GM23338 (cell line): ENCODE measurements at regions not wholly inside any gene's neighbourhood (a gene's known extent, or its start where the extent isn't known, plus 50 kb on each side); places are given as distances from the start of the nearest gene placed in this dataset.

Source experiments
- ATAC-seq: fragments of 200-7000 bp; cut with Tn5 transposase; 3 replicates; pipeline ENCODE4 v1.9.1; 2020
- DNase-seq: peaks from one replicate; pipeline ENCODE4 v3.0.0-alpha.2; 2015; ENCODE audit warnings: low spot score
- H2AFZ ChIP-seq: fragments of 200-600 bp; sonication (generic); 2 replicates; pipeline ENCODE4 v1.8.0; 2016; ENCODE audit warnings: antibody characterized with exemption, mild to moderate bottlenecking, moderate library complexity
- H3F3A ChIP-seq: fragments of 200-600 bp; sonication (generic); replicated peaks from 2 replicates; pipeline ENCODE4 v1.8.0; 2017; ENCODE audit warnings: antibody characterized with exemption, mixed run types, low read depth
- H3K27ac ChIP-seq: fragments of 200-600 bp; sonication (generic); 2 replicates; pipeline ENCODE4 v1.6.1; 2016; ENCODE audit warnings: low read depth
- H3K27me3 ChIP-seq: fragments of 200-600 bp; sonication (generic); 2 replicates; pipeline ENCODE4 v1.8.0; 2016; ENCODE audit warnings: mild to moderate bottlenecking, mixed run types, moderate library complexity; ENCODE audit not compliant: insufficient read depth
- H3K36me3 ChIP-seq: fragments of 200-600 bp; sonication (generic); 2 replicates; pipeline ENCODE4 v1.8.0; 2016; ENCODE audit warnings: mild to moderate bottlenecking; ENCODE audit not compliant: insufficient read depth
- H3K4me1 ChIP-seq: fragments of 200-600 bp; sonication (generic); 2 replicates; pipeline ENCODE4 v1.8.0; 2016; ENCODE audit warnings: mild to moderate bottlenecking, moderate library complexity; ENCODE audit not compliant: insufficient read depth
- H3K4me2 ChIP-seq: fragments of 200-600 bp; sonication (generic); 2 replicates; pipeline ENCODE4 v1.7.1; 2017; ENCODE audit warnings: mixed run types
- H3K4me3 ChIP-seq: fragments of 200-600 bp; sonication (generic); 2 replicates; pipeline ENCODE4 v1.6.1; 2016; ENCODE audit warnings: mixed run types
- H3K79me2 ChIP-seq: fragments of 200-600 bp; sonication (generic); replicated peaks from 2 replicates; pipeline ENCODE4 v1.8.0; 2017; ENCODE audit warnings: mild to moderate bottlenecking; ENCODE audit not compliant: insufficient read depth
- H3K9me2 ChIP-seq: fragments of 200-600 bp; sonication (generic); 2 replicates; pipeline ENCODE4 v1.8.0; 2017; ENCODE audit not compliant: insufficient read depth
- H4K20me1 ChIP-seq: fragments of 200-600 bp; sonication (generic); replicated peaks from 2 replicates; pipeline ENCODE4 v1.8.0; 2017; ENCODE audit warnings: mild to moderate bottlenecking; ENCODE audit not compliant: insufficient read depth
- H3K27ac Mint-ChIP-seq: 2 replicates; pipeline ENCODE4 v1.8.0; 2020; ENCODE audit warnings: inconsistent platforms, mild to moderate bottlenecking, moderate library complexity, mixed read lengths
- H3K27me3 Mint-ChIP-seq: 3 replicates; pipeline ENCODE4 v1.8.0; 2022; ENCODE audit warnings: low read depth, mild to moderate bottlenecking, moderate library complexity, mixed read lengths, inconsistent platforms; ENCODE audit not compliant: insufficient read depth, poor library complexity
- H3K36me3 Mint-ChIP-seq: 3 replicates; pipeline ENCODE4 v1.8.0; 2021; ENCODE audit warnings: low read depth, mild to moderate bottlenecking, inconsistent platforms, moderate library complexity, mixed read lengths
- H3K4me1 Mint-ChIP-seq: 3 replicates; pipeline ENCODE4 v1.8.0; 2020; ENCODE audit warnings: mild to moderate bottlenecking, inconsistent platforms, mixed read lengths
- H3K4me3 Mint-ChIP-seq: 3 replicates; pipeline ENCODE4 v1.8.0; 2021; ENCODE audit warnings: moderate library complexity, mild to moderate bottlenecking, inconsistent platforms, mixed read lengths
- H3K9me3 Mint-ChIP-seq: 3 replicates; pipeline ENCODE4 v1.8.0; 2020; ENCODE audit warnings: moderate library complexity, mild to moderate bottlenecking, inconsistent platforms, mixed read lengths
- CREB1 ChIP-seq: fragments of 250-450 bp; sonication (Bioruptor Pico); IDR thresholded peaks from 2 replicates; pipeline ENCODE4 v1.5.0; 2020; ENCODE audit warnings: low read depth, mild to moderate bottlenecking, moderate library complexity
- CTCF ChIP-seq, 2 experiments: fragments of 200-600 bp in 1 of 2; sonication (generic) in 1 of 2; conservative IDR thresholded peaks; 2 replicates each; pipeline versions ENCODE4 v1.5.1 to v1.6.1; 2016 to 2017; ENCODE audit warnings: antibody characterized with exemption in 2 of 2, low read depth in 2 of 2, mild to moderate bottlenecking in 2 of 2, moderate library complexity in 1 of 2
- ETS1 ChIP-seq: IDR thresholded peaks from 2 replicates; pipeline ENCODE4 v1.6.1; 2016; ENCODE audit warnings: antibody characterized with exemption
- EZH2 ChIP-seq: fragments of 200-600 bp; sonication (generic); IDR thresholded peaks from one replicate; pipeline ENCODE4 v1.8.0; 2017; ENCODE audit warnings: antibody characterized with exemption, mild to moderate bottlenecking, low read depth; ENCODE audit not compliant: unreplicated experiment
- EZH2phosphoT487 ChIP-seq: fragments of 200-600 bp; sonication (generic); IDR thresholded peaks from one replicate; pipeline ENCODE4 v1.8.1; 2018; ENCODE audit warnings: antibody characterized with exemption; ENCODE audit not compliant: unreplicated experiment
- JUNB ChIP-seq: IDR thresholded peaks from one replicate; pipeline ENCODE4 v1.6.1; 2016; ENCODE audit warnings: antibody characterized with exemption; ENCODE audit not compliant: unreplicated experiment
- NANOG ChIP-seq: IDR thresholded peaks from 2 replicates; pipeline ENCODE4 v1.6.1; 2016; ENCODE audit warnings: antibody characterized with exemption, borderline replicate concordance
- POLR2AphosphoS5 ChIP-seq: IDR thresholded peaks from 2 replicates; pipeline ENCODE4 v1.6.1; 2016; ENCODE audit warnings: antibody characterized with exemption, low read depth
- REST ChIP-seq: IDR thresholded peaks from one replicate; pipeline ENCODE4 v1.6.1; 2018; ENCODE audit warnings: antibody characterized with exemption; ENCODE audit not compliant: unreplicated experiment
- STAT1 ChIP-seq: IDR thresholded peaks from one replicate; pipeline ENCODE4 v1.6.1; 2016; ENCODE audit warnings: antibody characterized with exemption; ENCODE audit not compliant: unreplicated experiment
- ZNF114 ChIP-seq: fragments of 250-450 bp; sonication (Bioruptor Pico); IDR thresholded peaks from 2 replicates; pipeline ENCODE4 v1.5.0; 2020; ENCODE audit warnings: mild to moderate bottlenecking, moderate library complexity
- ZNF331 ChIP-seq: fragments of 250-450 bp; sonication (Bioruptor Pico); IDR thresholded peaks from 2 replicates; pipeline ENCODE4 v1.5.0; 2020; ENCODE audit warnings: low read depth, mild to moderate bottlenecking, moderate library complexity
- ZNF462 ChIP-seq: fragments of 250-450 bp; sonication (Bioruptor Pico); IDR thresholded peaks from 2 replicates; pipeline ENCODE4 v1.5.0; 2020; ENCODE audit warnings: mild to moderate bottlenecking, moderate library complexity

GRCh38 chr2:150076281-150076680 lies 411.2 kb downstream of the RND3 start:
- H3K27ac ChIP-seq, result no peak overlapping the region
- ATAC-seq (no peak), DNase-seq (no peak)
- peak overlapping the region; percentile 16; the same call in 1 of the 2 replicates for H2AFZ ChIP-seq
- H3K9me3 Mint-ChIP-seq, result no peaks in the 10 kb centered on the region
- H3K4me3 Mint-ChIP-seq, result no peak overlapping the region
- no peak overlapping the region for H3K4me3 ChIP-seq
- TF ChIP-seq NANOG (no peak), CREB1 (no peak), ZNF462 (no peak), ZNF331 (CRISPR knock-in tag) (no peak), CTCF (conservative IDR thresholded peaks at IDR 0.05; ENCODE audit: low read depth in 2 of 2) (no peak), REST (no peak), EZH2phosphoT487 (no peak), ETS1 (no peak), JUNB (no peak), ZNF114 (CRISPR knock-in tag) (no peak), STAT1 (no peak), POLR2AphosphoS5 (no peak), EZH2 (no peak)
- H3K79me2 ChIP-seq, result no peaks in the 10 kb centered on the region
- H3K27me3 ChIP-seq, result no peaks in the 10 kb centered on the region
- no peaks in the 10 kb centered on the region for H3F3A ChIP-seq
- H3K27me3 Mint-ChIP-seq, result no peaks in the 10 kb centered on the region
- no peaks in the 10 kb centered on the region for H4K20me1 ChIP-seq
- H3K27ac Mint-ChIP-seq, result no peak overlapping the region
- H3K4me2 ChIP-seq, result no peak overlapping the region
- H3K36me3 ChIP-seq, result no peaks in the 10 kb centered on the region
- H3K4me1 ChIP-seq, result no peaks in the 10 kb centered on the region
- no peaks in the 10 kb centered on the region; the same call in 2 of the 3 replicates for H3K4me1 Mint-ChIP-seq
- no peaks in the 10 kb centered on the region for H3K36me3 Mint-ChIP-seq
- no peaks in the 10 kb centered on the region for H3K9me2 ChIP-seq
